GM08714 (cell line): ENCODE measurements at regions not wholly inside any gene's neighbourhood (a gene's known extent, or its start where the extent isn't known, plus 50 kb on each side); places are given as distances from the start of the nearest gene placed in this dataset.

Source experiments
- H3K4me3 ChIP-seq: fragments of 200-500 bp; sonication (Bioruptor generic); 2 replicates; pipeline ENCODE4 v1.5.1; 2014; ENCODE audit warnings: mild to moderate bottlenecking, low read length, inconsistent platforms
- ZNF274 ChIP-seq: IDR thresholded peaks from 2 replicates; pipeline ENCODE4 v1.6.1; 2012; ENCODE audit warnings: mild to moderate bottlenecking, low read depth, low read length

DNA sequence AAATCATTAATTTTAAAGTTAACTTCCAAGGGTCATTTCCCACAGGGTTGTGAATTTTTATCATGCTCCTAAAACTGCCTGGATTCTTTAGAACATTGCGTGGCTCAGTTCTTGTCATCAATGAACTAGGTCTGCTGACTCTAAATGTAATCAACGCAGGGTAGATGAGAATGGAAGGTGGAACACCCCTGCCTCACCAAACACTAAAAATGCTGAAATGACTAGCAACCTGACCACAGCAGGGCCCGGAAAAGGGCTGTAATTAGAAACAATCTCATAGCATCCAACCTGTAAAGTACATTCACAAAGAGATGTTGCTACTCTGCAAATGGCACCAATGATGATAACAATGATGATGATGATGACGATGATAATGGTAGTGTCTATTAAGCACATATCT lies 356.9 kb downstream of the DEPDC1B start:
- no peak for TF ChIP-seq ZNF274
- no peak overlapping the region for H3K4me3 ChIP-seq

DNA sequence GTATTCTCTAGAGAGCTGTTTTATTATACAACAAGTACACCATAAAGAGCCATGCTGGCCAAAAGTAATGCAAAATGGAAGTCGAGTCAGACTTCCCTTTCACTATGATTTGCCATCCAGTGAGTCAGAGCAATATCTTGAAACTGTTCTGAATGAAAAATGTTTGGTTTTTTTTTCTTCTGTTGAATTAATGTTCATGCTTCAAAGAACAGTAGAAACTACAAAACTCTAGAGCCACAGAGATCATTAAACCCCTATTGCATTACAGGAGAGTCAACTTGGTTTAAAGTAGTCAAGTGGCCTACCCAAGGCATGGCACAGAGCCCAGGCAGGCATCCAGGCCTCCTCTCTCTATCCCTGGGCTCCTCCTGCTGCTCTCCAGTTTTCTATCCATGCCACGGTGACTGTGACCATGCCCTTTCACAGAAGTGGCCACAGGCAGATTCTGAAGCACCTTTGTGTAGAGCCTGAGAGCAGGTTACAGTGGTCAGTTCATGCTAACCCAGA lies 358.9 kb downstream of the DEPDC1B start:
- no peak for TF ChIP-seq ZNF274
- no peak overlapping the region for H3K4me3 ChIP-seq

DNA sequence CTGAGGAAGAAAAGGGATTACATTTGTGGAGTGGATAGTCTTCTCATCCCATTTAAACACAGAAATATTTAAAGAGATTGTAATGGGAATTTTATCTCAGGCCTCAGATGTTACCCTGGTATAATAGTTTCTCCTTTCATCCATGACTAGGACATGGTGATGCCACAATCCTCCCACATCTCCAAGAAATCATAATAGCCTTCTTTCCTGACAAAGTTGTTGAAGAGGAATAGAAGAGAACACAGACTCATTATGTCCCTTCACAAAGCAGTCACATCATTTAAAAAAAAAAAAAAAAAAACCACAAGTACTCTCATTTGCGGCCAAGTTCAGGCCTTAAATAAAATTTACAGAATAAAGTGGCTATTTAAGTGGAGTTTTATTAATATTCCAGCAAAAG lies 359.6 kb downstream of the DEPDC1B start:
- H3K4me3 ChIP-seq, result no peak overlapping the region
- no peak for TF ChIP-seq ZNF274

DNA sequence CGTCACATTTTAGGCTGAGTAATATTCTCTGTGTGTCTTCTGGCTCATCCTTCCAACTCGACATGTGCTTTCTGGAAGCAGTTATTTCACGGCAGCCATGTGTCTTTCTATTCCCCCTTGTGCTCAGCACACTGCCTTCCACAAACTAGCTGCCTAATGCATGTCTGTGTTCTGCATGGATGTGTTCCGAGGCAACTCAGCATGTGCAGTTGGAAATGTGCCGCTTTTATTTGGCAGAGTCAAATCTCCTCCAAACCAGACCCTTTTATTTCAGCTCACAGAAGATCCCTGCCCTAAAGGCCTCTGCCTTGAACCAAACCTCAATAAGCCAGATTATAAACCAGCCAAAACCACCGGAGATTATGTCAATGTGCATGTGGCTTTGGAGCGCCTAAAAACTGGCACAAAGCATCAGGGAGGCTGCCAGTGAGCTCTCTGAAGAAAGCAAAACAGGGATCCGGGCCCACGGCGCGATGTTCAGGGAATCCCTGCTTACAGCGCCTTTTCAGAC lies 360.2 kb downstream of the DEPDC1B start:
- H3K4me3 ChIP-seq, result no peak overlapping the region
- TF ChIP-seq ZNF274, result no peak

DNA sequence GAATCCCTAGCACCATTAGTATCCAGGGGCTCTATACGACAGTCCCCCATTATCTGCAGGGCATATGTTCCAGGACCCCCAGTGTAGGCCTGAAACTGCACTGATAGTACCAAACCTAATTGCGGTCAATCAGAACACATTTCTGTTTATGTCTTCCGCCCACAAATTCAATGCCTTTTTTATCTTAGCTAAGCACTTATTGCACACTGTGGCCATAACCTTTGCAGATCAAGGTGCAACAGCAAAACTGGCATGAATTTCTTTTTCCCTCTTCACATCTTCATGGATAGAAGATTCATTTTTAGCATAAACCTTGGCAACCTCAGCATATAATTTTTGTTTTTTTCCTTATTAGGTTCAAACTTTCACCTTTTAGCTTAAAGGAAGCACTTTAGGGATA lies 361.1 kb downstream of the DEPDC1B start:
- TF ChIP-seq ZNF274, result no peak

DNA sequence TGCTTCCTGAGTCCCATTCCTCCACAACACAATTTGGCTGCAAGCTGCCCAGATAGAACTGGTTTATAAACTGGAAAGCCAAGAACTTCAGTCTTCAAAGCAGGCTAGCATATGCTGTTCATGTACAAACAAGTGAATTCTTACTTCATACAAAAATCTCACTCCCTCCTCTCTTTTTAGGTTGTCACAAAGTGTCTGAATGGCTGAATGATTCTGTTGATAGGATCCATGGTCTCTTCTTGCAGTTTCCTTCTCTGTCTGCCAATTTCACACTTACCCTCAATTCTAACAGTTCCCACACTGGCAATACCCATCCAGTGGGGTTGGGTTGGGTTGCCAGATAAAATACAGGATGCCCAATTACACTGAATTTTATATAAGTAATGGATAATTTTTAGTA lies 363.5 kb downstream of the DEPDC1B start:
- no peak overlapping the region for H3K4me3 ChIP-seq
- no peak for TF ChIP-seq ZNF274

More for the DNA sequence above, 361.1 kb downstream of the DEPDC1B start:
- no peak overlapping the region for H3K4me3 ChIP-seq

DNA sequence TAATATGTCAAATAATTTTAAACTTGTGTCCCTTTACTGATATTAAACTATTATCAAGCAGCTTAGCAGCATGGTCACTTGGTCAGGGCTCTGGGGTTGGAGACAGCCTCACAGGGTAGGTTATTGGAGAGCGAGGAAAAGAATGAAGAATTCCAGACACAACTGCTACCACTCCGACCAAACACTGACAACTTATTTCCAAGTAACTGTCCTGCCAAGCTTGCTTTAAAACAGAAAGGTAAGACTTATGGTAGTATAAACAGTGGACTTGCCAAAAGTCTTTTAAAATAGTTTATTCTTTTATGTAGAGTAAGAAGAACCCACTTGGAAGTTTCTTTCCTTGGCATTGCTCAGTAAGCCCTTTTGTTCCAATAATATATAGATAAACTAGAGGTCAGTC lies 364.1 kb downstream of the DEPDC1B start:
- TF ChIP-seq ZNF274, result no peak

DNA sequence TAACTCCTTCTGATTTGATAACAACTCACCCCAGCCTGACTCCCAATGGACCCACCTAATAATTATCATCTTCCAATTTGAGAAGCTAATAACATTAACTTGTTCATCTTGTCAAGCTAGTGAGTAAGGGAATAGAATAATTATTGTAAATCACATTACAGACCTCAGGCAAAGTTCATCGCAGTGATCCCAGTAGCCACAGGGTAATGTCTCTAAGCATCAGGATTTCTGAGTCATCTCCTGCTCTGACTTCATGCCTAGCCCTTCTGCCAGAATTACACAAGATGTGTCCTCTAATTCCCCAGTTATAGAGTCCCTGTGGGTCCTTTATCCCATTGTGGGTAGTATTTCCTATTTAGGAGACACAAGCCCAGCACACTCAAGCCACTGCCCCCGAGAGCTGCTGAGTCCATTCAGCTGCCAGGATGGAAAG lies 365.7 kb downstream of the DEPDC1B start:
- no peak for TF ChIP-seq ZNF274
- no peak overlapping the region for H3K4me3 ChIP-seq

More for the DNA sequence above, 364.1 kb downstream of the DEPDC1B start:
- no peak overlapping the region for H3K4me3 ChIP-seq

DNA sequence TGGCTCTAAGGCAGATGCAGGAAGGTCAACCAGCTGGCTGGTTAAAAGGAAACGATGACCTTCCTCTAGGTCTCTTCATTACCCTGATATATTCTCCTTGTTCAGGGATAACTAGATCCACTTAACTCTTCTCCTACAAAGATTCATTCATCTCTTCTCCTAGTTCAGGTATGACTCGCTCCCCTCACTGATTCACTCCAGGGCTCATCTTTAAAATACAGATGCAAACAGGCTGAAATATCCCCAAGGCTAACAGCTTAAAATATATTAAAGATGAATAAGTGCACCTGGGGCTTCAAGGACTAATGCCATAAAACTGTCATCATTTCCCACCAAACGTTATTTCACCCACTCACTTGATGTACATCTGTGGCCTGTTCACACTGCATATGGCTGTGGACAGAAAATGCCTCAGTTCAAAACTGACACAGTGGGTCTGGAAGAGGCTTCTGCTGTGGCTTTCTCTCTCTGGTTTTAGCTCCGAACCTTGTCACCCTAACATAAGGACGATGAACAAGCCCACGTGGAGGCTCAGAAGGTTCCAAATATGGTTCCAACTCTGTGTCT lies 366.9 kb downstream of the DEPDC1B start:
- no peak for TF ChIP-seq ZNF274

DNA sequence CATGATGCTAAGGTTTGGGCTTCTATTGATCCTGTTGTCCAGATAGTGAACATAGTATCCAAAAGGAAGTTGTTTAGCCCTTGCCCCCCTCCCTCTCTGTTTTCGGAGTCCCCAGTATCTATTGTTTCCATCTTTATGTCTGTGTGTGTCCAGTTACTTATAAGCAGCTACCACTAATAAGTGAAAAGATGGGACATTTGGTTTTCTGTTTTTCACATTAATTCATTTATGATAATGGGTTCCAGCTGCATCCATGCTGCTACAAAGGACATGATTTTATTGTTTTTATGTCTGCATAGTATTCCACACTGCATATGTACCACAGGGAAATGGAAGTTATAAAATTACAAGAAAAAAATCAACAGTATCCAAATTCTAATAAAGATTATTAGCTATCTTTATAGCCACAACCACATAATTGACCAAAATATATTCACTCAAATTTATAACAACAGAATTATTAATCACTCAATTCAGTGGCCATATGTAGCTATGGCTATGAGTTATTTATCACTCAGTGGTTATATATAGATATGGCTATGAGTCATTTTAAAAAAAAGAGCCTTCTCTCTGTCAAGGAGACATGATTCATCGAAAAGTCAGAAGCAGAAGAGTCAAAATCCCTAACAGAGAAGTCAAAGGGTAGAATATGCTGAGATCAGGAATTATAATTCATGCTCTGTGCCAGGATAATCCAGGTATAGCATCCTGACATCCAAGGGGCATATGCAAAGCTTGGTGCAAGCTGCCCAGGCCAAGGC lies 367.5 kb downstream of the DEPDC1B start:
- H3K4me3 ChIP-seq, result no peak overlapping the region
- no peak for TF ChIP-seq ZNF274

More for the DNA sequence above, 366.9 kb downstream of the DEPDC1B start:
- H3K4me3 ChIP-seq, result no peak overlapping the region

DNA sequence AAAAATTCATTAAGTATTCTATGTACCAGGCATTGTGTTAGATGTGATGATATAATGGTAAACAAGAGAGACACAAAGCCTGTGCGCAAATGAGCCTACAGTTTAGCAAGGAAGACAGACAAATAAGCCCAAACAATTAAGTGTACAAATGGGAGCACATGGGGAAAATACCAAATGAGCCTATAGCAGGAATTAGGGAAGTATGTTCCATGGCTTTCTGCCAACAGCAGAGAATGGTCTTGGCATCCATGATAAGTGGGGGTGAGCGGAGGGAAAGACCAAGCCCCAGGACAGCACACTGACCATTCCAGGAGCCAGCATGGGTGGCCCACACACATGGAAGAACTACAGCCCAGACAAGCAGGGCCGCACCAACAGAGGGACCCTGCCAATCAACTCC lies 369.7 kb downstream of the DEPDC1B start:
- no peak for TF ChIP-seq ZNF274
- H3K4me3 ChIP-seq, result no peak overlapping the region

DNA sequence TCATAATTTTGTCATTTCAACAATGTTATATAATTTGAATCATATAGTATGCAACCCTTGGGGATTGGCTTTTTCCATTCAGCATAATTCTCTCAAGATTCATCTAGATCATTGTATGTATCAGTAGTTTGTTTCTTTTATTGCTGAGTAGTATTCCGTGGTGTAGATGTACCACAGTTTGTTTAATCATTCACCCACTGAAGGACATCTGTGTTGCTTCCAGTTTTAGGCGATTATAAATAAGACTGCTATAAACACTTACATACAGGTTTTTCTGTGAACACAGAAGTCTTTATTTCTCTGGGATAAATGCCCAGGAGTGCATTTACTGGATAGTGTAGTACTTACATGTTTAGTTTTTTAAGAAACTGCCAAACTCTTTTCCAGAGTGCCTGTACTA lies 374.1 kb downstream of the DEPDC1B start:
- no peak for TF ChIP-seq ZNF274
- no peak overlapping the region for H3K4me3 ChIP-seq

DNA sequence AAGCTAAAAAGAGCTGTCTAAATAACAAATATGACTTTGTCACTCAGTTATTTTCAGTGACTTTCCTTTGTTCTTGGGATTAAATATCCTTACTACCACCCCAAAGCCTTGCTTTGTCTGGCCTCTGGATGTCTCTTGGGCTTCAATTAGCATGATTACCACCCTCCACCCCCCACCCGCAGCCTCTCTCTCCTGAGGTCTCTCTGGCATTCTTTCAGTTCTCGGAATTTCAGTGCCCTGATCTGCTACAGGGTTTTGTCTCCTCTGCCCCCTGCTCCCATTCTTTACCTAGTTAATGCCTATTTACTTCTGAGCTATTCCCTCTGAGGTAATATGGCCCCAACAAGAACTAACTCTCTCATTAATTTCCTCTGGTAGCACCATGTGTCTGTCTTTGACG lies 376.4 kb downstream of the DEPDC1B start:
- no peak overlapping the region for H3K4me3 ChIP-seq
- no peak for TF ChIP-seq ZNF274

DNA sequence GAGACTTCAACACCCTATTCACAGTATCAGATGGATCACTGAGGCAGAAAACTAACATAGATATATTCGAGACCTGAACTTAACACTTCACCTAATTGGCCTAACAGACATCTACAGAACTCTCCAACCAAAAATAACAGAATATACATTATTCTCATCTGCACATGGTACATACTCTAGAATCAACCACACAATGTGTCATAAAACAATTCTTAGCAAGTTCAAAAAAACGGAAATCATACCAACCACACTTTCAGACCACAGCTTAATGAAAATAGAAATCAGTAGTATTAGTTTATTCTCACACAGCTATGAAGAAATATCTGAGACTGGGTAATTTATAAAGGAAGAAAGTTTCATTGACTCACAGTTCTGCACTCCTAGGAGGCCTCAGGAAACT lies 387.9 kb downstream of the DEPDC1B start:
- no peak overlapping the region for H3K4me3 ChIP-seq
- no peak for TF ChIP-seq ZNF274

DNA sequence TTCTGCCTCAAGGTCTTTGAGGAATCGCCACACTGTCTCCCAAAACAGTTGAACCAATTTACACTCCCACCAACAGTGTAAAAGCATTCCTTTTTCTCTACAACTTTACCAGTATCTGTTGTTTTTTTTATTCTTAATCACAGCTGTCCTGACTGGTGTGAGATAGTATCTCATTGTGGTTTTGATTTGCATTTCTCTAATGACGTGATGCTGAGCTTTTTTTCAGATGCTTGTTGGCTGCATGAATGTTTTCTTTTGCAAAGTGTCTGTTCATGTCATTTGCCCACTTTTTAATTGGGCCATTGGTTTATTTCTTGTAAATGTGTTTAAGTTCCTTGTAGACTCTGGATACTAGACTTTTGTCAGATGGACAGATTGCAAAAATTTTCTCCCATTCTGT lies 400.0 kb downstream of the DEPDC1B start:
- no peak overlapping the region for H3K4me3 ChIP-seq
- no peak for TF ChIP-seq ZNF274
